ENCODE measurements at regions not wholly inside any gene's neighbourhood (a gene's known extent, or its start where the extent isn't known, plus 50 kb on each side); places are given as distances from the start of the nearest gene placed in this dataset.

DNA sequence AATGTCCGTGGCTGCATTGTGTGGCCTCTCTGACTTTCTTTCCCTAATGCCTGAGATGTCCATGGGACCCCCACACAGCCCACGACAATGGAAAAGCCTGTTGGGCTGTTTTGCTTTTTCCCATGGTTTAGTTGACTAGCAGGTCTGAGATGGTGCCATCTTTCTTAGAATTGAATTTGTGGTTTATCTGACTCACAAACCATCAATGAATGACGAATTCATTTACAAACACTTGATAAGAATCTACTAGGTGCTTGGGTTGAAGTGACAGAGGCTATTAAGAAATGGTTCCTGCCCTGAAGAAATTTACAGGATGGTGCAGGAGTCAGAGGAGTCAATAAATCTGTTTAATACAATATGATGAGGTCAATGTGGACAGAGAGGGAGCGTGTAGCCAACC is 75.4 kb downstream of the OTUD1 start:
- TF ChIP-seq KDM1A (IDR thresholded peaks at IDR 0.05; ENCODE audit: borderline replicate concordance, low read length) (no peak), PHF8 (conservative IDR thresholded peaks at IDR 0.05; ENCODE audit: low read depth, low read length) (no peak), TEAD4 (IDR thresholded peaks at IDR 0.05; ENCODE audit: low read depth, low read length) (no peak), POLR2AphosphoS5 (IDR thresholded peaks at IDR 0.05; ENCODE audit: low read depth, low read length) (no peak), ZNF274 (IDR thresholded peaks at IDR 0.05; ENCODE audit: borderline replicate concordance, extremely low read depth, low read length) (no peak), BACH1 (IDR thresholded peaks at IDR 0.05; ENCODE audit: low read length) (no peak), RFX5 (IDR thresholded peaks at IDR 0.05; ENCODE audit: borderline replicate concordance, low read depth, low read length) (no peak), HDAC6 (IDR thresholded peaks at IDR 0.05; ENCODE audit: low read depth, low read length) (no peak), JUND (IDR thresholded peaks at IDR 0.05; ENCODE audit: low read length) (no peak), POLR2A (IDR thresholded peaks at IDR 0.05; ENCODE audit: control extremely low read depth in 1 of 2, low read depth in 2 of 2, low read length in 2 of 2) (no peak), SRF (IDR thresholded peaks at IDR 0.05; ENCODE audit: low read depth, low read length) (no peak), YY1 (IDR thresholded peaks at IDR 0.05; ENCODE audit: low read depth, low read length) (no peak)
- TF ChIP-seq, protein P1, sequence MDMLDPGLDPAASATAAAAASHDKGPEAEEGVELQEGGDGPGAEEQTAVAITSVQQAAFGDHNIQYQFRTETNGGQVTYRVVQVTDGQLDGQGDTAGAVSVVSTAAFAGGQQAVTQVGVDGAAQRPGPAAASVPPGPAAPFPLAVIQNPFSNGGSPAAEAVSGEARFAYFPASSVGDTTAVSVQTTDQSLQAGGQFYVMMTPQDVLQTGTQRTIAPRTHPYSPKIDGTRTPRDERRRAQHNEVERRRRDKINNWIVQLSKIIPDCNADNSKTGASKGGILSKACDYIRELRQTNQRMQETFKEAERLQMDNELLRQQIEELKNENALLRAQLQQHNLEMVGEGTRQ (IDR thresholded peaks at IDR 0.05; ENCODE audit: low read length) = no peak
- TF ChIP-seq, protein P2, sequence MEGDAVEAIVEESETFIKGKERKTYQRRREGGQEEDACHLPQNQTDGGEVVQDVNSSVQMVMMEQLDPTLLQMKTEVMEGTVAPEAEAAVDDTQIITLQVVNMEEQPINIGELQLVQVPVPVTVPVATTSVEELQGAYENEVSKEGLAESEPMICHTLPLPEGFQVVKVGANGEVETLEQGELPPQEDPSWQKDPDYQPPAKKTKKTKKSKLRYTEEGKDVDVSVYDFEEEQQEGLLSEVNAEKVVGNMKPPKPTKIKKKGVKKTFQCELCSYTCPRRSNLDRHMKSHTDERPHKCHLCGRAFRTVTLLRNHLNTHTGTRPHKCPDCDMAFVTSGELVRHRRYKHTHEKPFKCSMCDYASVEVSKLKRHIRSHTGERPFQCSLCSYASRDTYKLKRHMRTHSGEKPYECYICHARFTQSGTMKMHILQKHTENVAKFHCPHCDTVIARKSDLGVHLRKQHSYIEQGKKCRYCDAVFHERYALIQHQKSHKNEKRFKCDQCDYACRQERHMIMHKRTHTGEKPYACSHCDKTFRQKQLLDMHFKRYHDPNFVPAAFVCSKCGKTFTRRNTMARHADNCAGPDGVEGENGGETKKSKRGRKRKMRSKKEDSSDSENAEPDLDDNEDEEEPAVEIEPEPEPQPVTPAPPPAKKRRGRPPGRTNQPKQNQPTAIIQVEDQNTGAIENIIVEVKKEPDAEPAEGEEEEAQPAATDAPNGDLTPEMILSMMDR (IDR thresholded peaks at IDR 0.05; ENCODE audit: control extremely low read depth in 1 of 3, insufficient read depth in 1 of 3, low read depth in 1 of 3, low read length in 3 of 3) = no peak
